OCI-LY1 (cell line): ENCODE measurements at regions not wholly inside any gene's neighbourhood (a gene's known extent, or its start where the extent isn't known, plus 50 kb on each side); places are given as distances from the start of the nearest gene placed in this dataset.

Experiments used
- H2AFZ ChIP-seq: fragments of 200-600 bp; sonication (generic), shearing (Covaris generic); 2 replicates; pipeline ENCODE4 v1.6.0; 2014; ENCODE audit warnings: antibody characterized with exemption, mild to moderate bottlenecking, low read length
- H3F3A ChIP-seq: fragments of 200-600 bp; sonication (generic), shearing (Covaris generic); 2 replicates; pipeline ENCODE4 v1.6.0; 2014; ENCODE audit warnings: mild to moderate bottlenecking, antibody characterized with exemption, low read length, moderate library complexity; ENCODE audit not compliant: insufficient read depth
- H3K27ac ChIP-seq: fragments of 200-600 bp; sonication (generic); 2 replicates; pipeline ENCODE4 v1.5.1; 2014; ENCODE audit warnings: low read length, mixed run types, mild to moderate bottlenecking, low read depth; ENCODE audit not compliant: poor library complexity, severe bottlenecking
- H3K27me3 ChIP-seq: fragments of 200-600 bp; sonication (generic); 2 replicates; pipeline ENCODE4 v1.6.0; 2014; ENCODE audit warnings: antibody characterized with exemption, mild to moderate bottlenecking, low read length, moderate library complexity; ENCODE audit not compliant: insufficient read depth
- H3K36me3 ChIP-seq: fragments of 200-600 bp; sonication (generic); 2 replicates; pipeline ENCODE4 v1.6.1; 2014; ENCODE audit warnings: mild to moderate bottlenecking, antibody characterized with exemption, low read length, moderate library complexity, mixed read lengths; ENCODE audit not compliant: insufficient read depth
- H3K4me1 ChIP-seq: fragments of 200-600 bp; sonication (generic); 2 replicates; pipeline ENCODE4 v1.5.1; 2014; ENCODE audit warnings: mild to moderate bottlenecking, low read length, moderate library complexity; ENCODE audit not compliant: insufficient read depth, severe bottlenecking
- H3K4me2 ChIP-seq: fragments of 200-600 bp; sonication (generic), shearing (Covaris generic); 2 replicates; pipeline ENCODE4 v1.6.1; 2014; ENCODE audit warnings: low read length
- H3K4me3 ChIP-seq: fragments of 200-600 bp; sonication (generic); 2 replicates; pipeline ENCODE4 v1.5.1; 2014; ENCODE audit warnings: low read length, low read depth, mild to moderate bottlenecking, mixed read lengths; ENCODE audit not compliant: poor library complexity, severe bottlenecking
- H3K79me2 ChIP-seq: fragments of 200-600 bp; shearing (Covaris generic); 2 replicates; pipeline ENCODE4 v1.6.1; 2016; ENCODE audit warnings: mixed run types, low read length, mixed read lengths; ENCODE audit not compliant: insufficient read depth
- H3K9ac ChIP-seq: fragments of 200-600 bp; sonication (generic), shearing (Covaris generic); 2 replicates; pipeline ENCODE4 v1.6.1; 2014; ENCODE audit warnings: mild to moderate bottlenecking, low read length, mixed read lengths
- H3K9me2 ChIP-seq: fragments of 200-600 bp; sonication (generic), shearing (Covaris generic); 2 replicates; pipeline ENCODE4 v1.6.1; 2014; ENCODE audit warnings: low read depth, mild to moderate bottlenecking, low read length, mixed read lengths
- H3K9me3 ChIP-seq: fragments of 200-600 bp; shearing (Covaris generic); 2 replicates; pipeline ENCODE4 v1.6.1; 2014; ENCODE audit warnings: low read length, mixed read lengths
- H4K20me1 ChIP-seq: fragments of 200-600 bp; sonication (generic), shearing (Covaris generic); 2 replicates; pipeline ENCODE4 v1.6.0; 2016; ENCODE audit warnings: mild to moderate bottlenecking, low read length; ENCODE audit not compliant: insufficient read depth
- EZH2 ChIP-seq: fragments of 200-600 bp; sonication (generic), shearing (Covaris generic); IDR thresholded peaks from 2 replicates; pipeline ENCODE4 v1.8.0; 2017; ENCODE audit warnings: borderline replicate concordance, mixed run types, mild to moderate bottlenecking, antibody characterized with exemption, low read length, moderate library complexity, mixed read lengths
- TF ChIP-seq, protein P1 (sequence below): fragments of 200-600 bp; sonication (generic), shearing (Covaris generic); IDR thresholded peaks from 2 replicates; pipeline ENCODE4 v1.5.1; 2017; ENCODE audit warnings: mild to moderate bottlenecking, antibody characterized with exemption, low read length, moderate library complexity, mixed read lengths

DNA sequence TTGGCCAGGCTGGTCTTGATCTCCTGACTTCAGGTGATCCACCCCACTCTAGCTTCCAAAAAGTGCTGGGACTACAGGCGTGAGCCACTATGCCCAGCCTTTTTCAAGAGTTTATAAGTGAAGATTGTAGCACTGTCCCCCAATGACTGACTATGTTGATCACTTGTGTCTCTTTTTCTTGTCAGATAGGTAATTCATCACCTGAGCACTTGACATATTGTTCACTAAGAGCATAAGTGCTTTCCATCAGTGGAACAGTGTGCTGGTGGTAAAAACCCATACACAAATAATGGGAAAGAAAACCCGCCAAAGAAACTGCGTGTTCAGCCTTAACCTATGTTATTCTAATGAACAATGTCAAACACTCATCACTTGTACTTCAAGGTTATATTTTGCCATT is 414.4 kb upstream of the CDH7 start:
- no peaks in the 10 kb centered on the region for H3F3A ChIP-seq
- H3K4me3 ChIP-seq = no peak overlapping the region
- no peak overlapping the region for H3K27ac ChIP-seq
- no peak overlapping the region for H3K9ac ChIP-seq
- no peaks in the 10 kb centered on the region for H3K36me3 ChIP-seq
- no peaks in the 10 kb centered on the region for H3K9me3 ChIP-seq
- H3K27me3 ChIP-seq = no peaks in the 10 kb centered on the region
- H3K4me1 ChIP-seq = no peaks in the 10 kb centered on the region
- H3K79me2 ChIP-seq = no peaks in the 10 kb centered on the region
- no peaks in the 10 kb centered on the region for H4K20me1 ChIP-seq
- H3K4me2 ChIP-seq = no peak overlapping the region
- TF ChIP-seq, protein P1, sequence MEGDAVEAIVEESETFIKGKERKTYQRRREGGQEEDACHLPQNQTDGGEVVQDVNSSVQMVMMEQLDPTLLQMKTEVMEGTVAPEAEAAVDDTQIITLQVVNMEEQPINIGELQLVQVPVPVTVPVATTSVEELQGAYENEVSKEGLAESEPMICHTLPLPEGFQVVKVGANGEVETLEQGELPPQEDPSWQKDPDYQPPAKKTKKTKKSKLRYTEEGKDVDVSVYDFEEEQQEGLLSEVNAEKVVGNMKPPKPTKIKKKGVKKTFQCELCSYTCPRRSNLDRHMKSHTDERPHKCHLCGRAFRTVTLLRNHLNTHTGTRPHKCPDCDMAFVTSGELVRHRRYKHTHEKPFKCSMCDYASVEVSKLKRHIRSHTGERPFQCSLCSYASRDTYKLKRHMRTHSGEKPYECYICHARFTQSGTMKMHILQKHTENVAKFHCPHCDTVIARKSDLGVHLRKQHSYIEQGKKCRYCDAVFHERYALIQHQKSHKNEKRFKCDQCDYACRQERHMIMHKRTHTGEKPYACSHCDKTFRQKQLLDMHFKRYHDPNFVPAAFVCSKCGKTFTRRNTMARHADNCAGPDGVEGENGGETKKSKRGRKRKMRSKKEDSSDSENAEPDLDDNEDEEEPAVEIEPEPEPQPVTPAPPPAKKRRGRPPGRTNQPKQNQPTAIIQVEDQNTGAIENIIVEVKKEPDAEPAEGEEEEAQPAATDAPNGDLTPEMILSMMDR = no peak
- no peak for TF ChIP-seq EZH2
- H3K9me2 ChIP-seq = no peaks in the 10 kb centered on the region
- H2AFZ ChIP-seq = no peak overlapping the region

DNA sequence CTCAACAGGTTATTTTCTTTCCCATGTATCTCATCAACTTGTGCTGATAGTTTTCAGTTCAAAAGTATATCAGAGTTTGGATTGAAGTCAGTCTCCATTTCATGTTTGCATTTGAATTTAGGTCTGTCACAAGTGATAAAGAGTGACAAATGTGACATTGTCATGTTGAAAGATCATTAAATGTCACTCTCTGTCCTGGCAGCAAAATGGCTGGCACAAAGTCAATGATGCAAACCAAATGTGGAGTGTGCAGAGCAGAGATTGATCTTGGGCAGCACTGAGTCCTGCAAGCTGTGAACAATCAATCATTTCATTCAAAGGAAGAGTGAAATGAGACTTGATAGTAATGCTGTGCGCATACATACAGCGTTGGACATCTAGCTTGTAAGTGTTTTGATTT is 421.8 kb upstream of the CDH7 start:
- no peaks in the 10 kb centered on the region for H3K9me2 ChIP-seq
- H3K4me2 ChIP-seq = no peak overlapping the region
- no peak overlapping the region for H3K4me3 ChIP-seq
- no peaks in the 10 kb centered on the region for H3K9me3 ChIP-seq
- H3F3A ChIP-seq = no peaks in the 10 kb centered on the region
- no peak for TF ChIP-seq EZH2
- TF ChIP-seq, protein P1 = no peak
- no peaks in the 10 kb centered on the region for H3K4me1 ChIP-seq
- H3K36me3 ChIP-seq = no peaks in the 10 kb centered on the region
- no peak overlapping the region for H3K27ac ChIP-seq
- H3K27me3 ChIP-seq = no peaks in the 10 kb centered on the region
- no peak overlapping the region for H2AFZ ChIP-seq
- H3K9ac ChIP-seq = no peak overlapping the region
- H3K79me2 ChIP-seq = no peaks in the 10 kb centered on the region
- no peaks in the 10 kb centered on the region for H4K20me1 ChIP-seq

DNA sequence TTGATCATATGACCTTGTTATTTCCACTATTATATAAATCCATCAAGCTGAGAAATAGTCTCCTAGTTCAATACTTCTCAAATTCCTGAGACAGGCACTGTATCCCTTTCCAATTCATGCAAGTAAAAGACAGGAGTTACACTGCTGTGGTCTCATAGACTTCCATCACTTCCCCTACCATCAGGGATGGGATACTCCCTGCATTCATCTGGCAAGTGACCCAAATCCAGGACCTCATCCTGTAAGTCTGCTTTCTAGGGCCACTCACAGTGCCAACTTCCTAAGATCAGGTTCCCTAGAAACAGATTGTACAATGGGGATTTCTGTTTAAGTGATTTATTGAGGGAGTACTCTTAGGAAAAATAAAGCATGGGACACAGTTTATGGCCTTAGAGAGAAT is 424.0 kb upstream of the CDH7 start:
- H3K27ac ChIP-seq = no peak overlapping the region
- H2AFZ ChIP-seq = no peak overlapping the region
- TF ChIP-seq, protein P1 = no peak
- no peak for TF ChIP-seq EZH2
- H4K20me1 ChIP-seq = no peaks in the 10 kb centered on the region
- no peaks in the 10 kb centered on the region for H3K9me2 ChIP-seq
- no peaks in the 10 kb centered on the region for H3K36me3 ChIP-seq
- H3K79me2 ChIP-seq = no peaks in the 10 kb centered on the region
- no peak overlapping the region for H3K4me3 ChIP-seq
- no peaks in the 10 kb centered on the region for H3K9me3 ChIP-seq
- no peak overlapping the region for H3K9ac ChIP-seq
- H3K4me2 ChIP-seq = no peak overlapping the region
- no peaks in the 10 kb centered on the region for H3F3A ChIP-seq
- H3K4me1 ChIP-seq = no peaks in the 10 kb centered on the region
- H3K27me3 ChIP-seq = no peaks in the 10 kb centered on the region
